ENCODE measurements at regions not wholly inside any gene's neighbourhood (a gene's known extent, or its start where the extent isn't known, plus 50 kb on each side); places are given as distances from the start of the nearest gene placed in this dataset.

GRCh38 chr6:87858440-87858839 is 156.4 kb upstream of the AKIRIN2 start:
- Mint-ChIP-seq H3K36me3 (ENCODE audit: insufficient read depth, unreplicated experiment) (no peaks in the 10 kb centered on the region), H3K9me3 (ENCODE audit: low read depth, unreplicated experiment) (no peaks in the 10 kb centered on the region), H3K27me3 (ENCODE audit: unreplicated experiment) (no peaks in the 10 kb centered on the region), H3K4me1 (ENCODE audit: low read depth, unreplicated experiment) (no peaks in the 10 kb centered on the region), H3K4me3 (ENCODE audit: low read depth, unreplicated experiment) (no peak overlapping the region), H3K27ac (ENCODE audit: unreplicated experiment) (no peak overlapping the region)
- BruUV-seq (replicated peaks): no TSS peak
- no peak for DNase-seq
- TF ChIP-seq CTCF (IDR thresholded peaks at IDR 0.05; ENCODE audit: unreplicated experiment): no peak
- intact Hi-C loops (cut with micrococcal nuclease; ENCODE audit: unreplicated experiment): no loop called here
- CTCF ChIA-PET: no interaction called here

- TF ChIP-seq CTCF (IDR thresholded peaks at IDR 0.05; ENCODE audit: unreplicated experiment): no peak
- H3K27ac Mint-ChIP-seq (ENCODE audit: unreplicated experiment): no peak overlapping the region
- no peak for DNase-seq
- CTCF ChIA-PET: no interaction called here
- no peaks in the 10 kb centered on the region for H3K9me3 Mint-ChIP-seq (ENCODE audit: low read depth, unreplicated experiment)
- H3K36me3 Mint-ChIP-seq (ENCODE audit: insufficient read depth, unreplicated experiment): no peaks in the 10 kb centered on the region
- intact Hi-C loops (cut with micrococcal nuclease; ENCODE audit: unreplicated experiment): no loop called here
- no peaks in the 10 kb centered on the region for H3K27me3 Mint-ChIP-seq (ENCODE audit: unreplicated experiment)
- H3K4me1 Mint-ChIP-seq (ENCODE audit: low read depth, unreplicated experiment): no peaks in the 10 kb centered on the region
- no peak overlapping the region for H3K4me3 Mint-ChIP-seq (ENCODE audit: low read depth, unreplicated experiment)
- no TSS peak for BruUV-seq (replicated peaks)
Observed at GRCh38 chr6:87851674-87852299, 149.8 kb upstream of the AKIRIN2 start.

- CTCF ChIA-PET: interaction anchor here (0.6 to 0.8 kb wide), 2 partner anchors 9 to 54 kb away, joined by 3 read pairs; no protein-coding TSS in a partner anchor
- BruUV-seq (replicated peaks): no TSS peak
Observed at GRCh38 chr6:87848616-87849015, 146.6 kb upstream of the AKIRIN2 start.

GRCh38 chr6:87847830-87848210 is 145.8 kb upstream of the AKIRIN2 start:
- no TSS peak for BruUV-seq (replicated peaks)
- CTCF ChIA-PET: interaction anchor here (0.6 kb wide), 2 partner anchors 85 to 453 kb away, joined by 4 to 5 read pairs; no protein-coding TSS in a partner anchor

More at GRCh38 chr6:87848616-87849015, 146.6 kb upstream of the AKIRIN2 start:
- intact Hi-C loops (cut with micrococcal nuclease; ENCODE audit: unreplicated experiment): no loop called here
- H3K4me3 Mint-ChIP-seq (ENCODE audit: low read depth, unreplicated experiment): no peak overlapping the region
- no peaks in the 10 kb centered on the region for H3K36me3 Mint-ChIP-seq (ENCODE audit: insufficient read depth, unreplicated experiment)
- no peaks in the 10 kb centered on the region for H3K9me3 Mint-ChIP-seq (ENCODE audit: low read depth, unreplicated experiment)
- no peak for TF ChIP-seq CTCF (IDR thresholded peaks at IDR 0.05; ENCODE audit: unreplicated experiment)
- H3K27me3 Mint-ChIP-seq (ENCODE audit: unreplicated experiment): no peaks in the 10 kb centered on the region
- DNase-seq: peak; percentile 68
- no peak overlapping the region for H3K27ac Mint-ChIP-seq (ENCODE audit: unreplicated experiment)
- H3K4me1 Mint-ChIP-seq (ENCODE audit: low read depth, unreplicated experiment): no peaks in the 10 kb centered on the region

More at GRCh38 chr6:87847830-87848210, 145.8 kb upstream of the AKIRIN2 start:
- Mint-ChIP-seq H3K36me3 (ENCODE audit: insufficient read depth, unreplicated experiment) (no peaks in the 10 kb centered on the region), H3K27ac (ENCODE audit: unreplicated experiment) (no peak overlapping the region), H3K4me1 (ENCODE audit: low read depth, unreplicated experiment) (no peaks in the 10 kb centered on the region), H3K4me3 (ENCODE audit: low read depth, unreplicated experiment) (no peak overlapping the region), H3K9me3 (ENCODE audit: low read depth, unreplicated experiment) (no peaks in the 10 kb centered on the region), H3K27me3 (ENCODE audit: unreplicated experiment) (no peaks in the 10 kb centered on the region)
- DNase-seq: no peak
- no peak for TF ChIP-seq CTCF (IDR thresholded peaks at IDR 0.05; ENCODE audit: unreplicated experiment)
- intact Hi-C loops (cut with micrococcal nuclease; ENCODE audit: unreplicated experiment): no loop called here
